ENCODE measurements at regions not wholly inside any gene's neighbourhood (a gene's known extent, or its start where the extent isn't known, plus 50 kb on each side); places are given as distances from the start of the nearest gene placed in this dataset.

- no peak for DNase-seq
- H3K9me2 ChIP-seq, result no peaks in the 10 kb centered on the region
- ChIA-PET CTCF (no interaction called here), POLR2A (no interaction called here)
- H3K27ac ChIP-seq (ENCODE audit: low read depth in 2 of 2, low read length in 1 of 2), result no peak overlapping the region
- no peaks in the 10 kb centered on the region for H3K9me3 ChIP-seq
- no peak overlapping the region for H3K4me3 ChIP-seq (ENCODE audit: low read depth in 2 of 2, low read length in 1 of 2)
- no peak overlapping the region for H2AFZ ChIP-seq (ENCODE audit: low read depth)
- H3K9ac ChIP-seq, result no peak overlapping the region
- no peaks in the 10 kb centered on the region for H4K20me1 ChIP-seq (ENCODE audit: insufficient read depth)
- no peaks in the 10 kb centered on the region for H3K79me2 ChIP-seq (ENCODE audit: insufficient read depth)
- H3F3A ChIP-seq (replicated peaks; ENCODE audit: insufficient read depth), result no peaks in the 10 kb centered on the region
- TF ChIP-seq FOXM1 (IDR thresholded peaks at IDR 0.05; ENCODE audit: low read depth) (no peak), RXRA (IDR thresholded peaks at IDR 0.05; ENCODE audit: borderline replicate concordance, low read depth) (no peak), PBX3 (IDR thresholded peaks at IDR 0.05) (no peak), JUND (IDR thresholded peaks at IDR 0.05) (no peak), CTCF (IDR thresholded peaks at IDR 0.05) (no peak), FOSL2 (IDR thresholded peaks at IDR 0.05; ENCODE audit: borderline replicate concordance, low read depth) (no peak), USF1 (IDR thresholded peaks at IDR 0.05; ENCODE audit: borderline replicate concordance, low read depth) (no peak), MXI1 (IDR thresholded peaks at IDR 0.05; ENCODE audit: low read depth, low read length) (no peak), GABPA (IDR thresholded peaks at IDR 0.05; ENCODE audit: low read depth) (no peak), SMC3 (IDR thresholded peaks at IDR 0.05; ENCODE audit: low read depth, low read length) (no peak)
- H3K36me3 ChIP-seq (replicated peaks in 1 of 2; ENCODE audit: control insufficient read depth in 1 of 2, insufficient read depth in 2 of 2, low read length in 1 of 2), result no peaks in the 10 kb centered on the region
- no peaks in the 10 kb centered on the region for H3K27me3 ChIP-seq (ENCODE audit: insufficient read depth)
- no peaks in the 10 kb centered on the region for H3K4me1 ChIP-seq (ENCODE audit: control insufficient read depth in 1 of 2, insufficient read depth in 2 of 2, low read depth in 1 of 2, low read length in 1 of 2)
- WGBS (ENCODE audit: low lambda C conversion rate), result 6% methylated on average over 1 of the region's 1 CpG
- no peak overlapping the region for H3K4me2 ChIP-seq
These were observed 393.7 kb downstream of the GASK1B start for GRCh38 chr4:157779081-157779480.

- Histone ChIP-seq H3K36me3 (replicated peaks in 1 of 2; ENCODE audit: control insufficient read depth in 1 of 2, insufficient read depth in 2 of 2, low read length in 1 of 2) (no peaks in the 10 kb centered on the region), H3K4me1 (ENCODE audit: control insufficient read depth in 1 of 2, insufficient read depth in 2 of 2, low read depth in 1 of 2, low read length in 1 of 2) (no peaks in the 10 kb centered on the region), H3K9me2 (no peaks in the 10 kb centered on the region), H3K4me2 (no peak overlapping the region), H3F3A (replicated peaks; ENCODE audit: insufficient read depth) (no peaks in the 10 kb centered on the region), H3K9me3 (no peaks in the 10 kb centered on the region), H4K20me1 (ENCODE audit: insufficient read depth) (no peaks in the 10 kb centered on the region), H3K27ac (ENCODE audit: low read depth in 2 of 2, low read length in 1 of 2) (no peak overlapping the region), H3K9ac (no peak overlapping the region), H3K4me3 (ENCODE audit: low read depth in 2 of 2, low read length in 1 of 2) (no peak overlapping the region), H2AFZ (ENCODE audit: low read depth) (no peak overlapping the region), H3K27me3 (ENCODE audit: insufficient read depth) (no peaks in the 10 kb centered on the region), H3K79me2 (ENCODE audit: insufficient read depth) (no peaks in the 10 kb centered on the region)
- 91% methylated on average over 1 of the region's 1 CpG for WGBS (ENCODE audit: low lambda C conversion rate)
- POLR2A ChIA-PET, result no interaction called here
- no peak for DNase-seq
- CTCF ChIA-PET, result no interaction called here
- no peak for TF ChIP-seq NRF1 (IDR thresholded peaks at IDR 0.05; ENCODE audit: low read depth, low read length)
- TF ChIP-seq MEF2A (IDR thresholded peaks at IDR 0.05; ENCODE audit: borderline replicate concordance, low read depth), result no peak
- TF ChIP-seq CHD2 (IDR thresholded peaks at IDR 0.05; ENCODE audit: low read length, partially characterized antibody), result no peak
- TF ChIP-seq SIN3A (IDR thresholded peaks at IDR 0.05; ENCODE audit: borderline replicate concordance, low read depth, low read length), result no peak
These were observed 395.8 kb downstream of the GASK1B start for GRCh38 chr4:157776930-157777528.
